ENCODE measurements at regions not wholly inside any gene's neighbourhood (a gene's known extent, or its start where the extent isn't known, plus 50 kb on each side); places are given as distances from the start of the nearest gene placed in this dataset.

DNA sequence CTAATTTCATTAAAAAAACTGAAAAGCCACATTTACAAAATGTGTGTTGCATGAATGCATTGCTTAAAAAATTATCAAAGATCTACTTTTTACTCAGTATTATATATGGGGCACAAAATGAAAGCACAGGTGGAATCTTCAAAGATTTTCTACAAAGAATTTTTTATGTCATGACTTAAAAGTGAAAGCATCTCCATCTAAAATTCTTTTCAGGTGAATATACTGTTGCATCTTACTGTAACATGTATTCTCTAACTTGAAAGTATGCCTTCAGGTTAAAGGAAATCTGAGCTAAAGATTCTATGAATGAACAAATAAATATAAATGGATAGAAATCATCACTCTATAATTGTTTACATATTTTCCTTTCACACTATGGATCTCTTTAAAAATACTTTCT is 66.8 kb upstream of the WDR75 start:
- no peak overlapping the region for H3K27ac ChIP-seq
- no peaks in the 10 kb centered on the region for H3K9me3 ChIP-seq (ENCODE audit: low read depth)
- H3K36me3 ChIP-seq (ENCODE audit: low read depth), result no peaks in the 10 kb centered on the region
- H3K4me1 ChIP-seq (ENCODE audit: insufficient read depth), result peaks cover 48% of the 10 kb centered on the region
- peaks cover 18% of the 10 kb centered on the region for H3F3A ChIP-seq (ENCODE audit: insufficient read depth)
- TF ChIP-seq EZH2phosphoT487 (IDR thresholded peaks at IDR 0.05; ENCODE audit: insufficient read depth, low read depth) (no peak), EZH2 (IDR thresholded peaks at IDR 0.05; ENCODE audit: insufficient read depth, poor library complexity, severe bottlenecking) (no peak)
- H3K9me2 ChIP-seq (ENCODE audit: insufficient read depth), result no peaks in the 10 kb centered on the region; the same call in 1 of the 2 replicates
- H2AFZ ChIP-seq, result no peak overlapping the region
- H3K4me3 ChIP-seq, result no peak overlapping the region
- no peak overlapping the region for H3K4me2 ChIP-seq (ENCODE audit: unreplicated experiment)
- no peak overlapping the region for H3K9ac ChIP-seq
- H4K20me1 ChIP-seq (ENCODE audit: insufficient read depth), result no peaks in the 10 kb centered on the region
- H3K79me2 ChIP-seq (ENCODE audit: insufficient read depth), result no peaks in the 10 kb centered on the region
- no peak for DNase-seq
- in situ Hi-C loops (cut with MboI), result no loop called here
- H3K27me3 ChIP-seq (replicated peaks; ENCODE audit: insufficient read depth), result no peaks in the 10 kb centered on the region

DNA sequence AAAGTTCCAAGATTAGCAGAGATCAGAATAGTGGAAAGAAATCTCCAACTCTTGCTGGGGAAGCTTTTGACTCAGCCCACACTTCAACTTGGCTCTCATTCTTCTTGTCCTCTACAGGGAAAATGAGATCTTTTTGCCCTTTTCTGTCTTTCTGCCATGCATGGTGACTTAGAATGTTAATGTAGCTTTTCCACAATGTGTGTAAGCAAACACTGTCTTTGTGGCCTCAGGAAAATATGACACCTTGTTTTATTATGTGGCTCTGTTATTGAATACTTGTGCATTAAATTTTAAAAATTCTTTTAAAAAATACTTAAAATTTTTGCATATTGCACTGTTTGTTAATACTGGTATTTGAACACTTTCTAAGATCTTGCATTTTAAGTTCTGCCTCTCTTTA is 65.4 kb upstream of the WDR75 start:
- H3K27ac ChIP-seq, result no peak overlapping the region
- H2AFZ ChIP-seq, result no peak overlapping the region
- H4K20me1 ChIP-seq (ENCODE audit: insufficient read depth), result no peaks in the 10 kb centered on the region
- no peaks in the 10 kb centered on the region for H3K9me3 ChIP-seq (ENCODE audit: low read depth)
- H3K36me3 ChIP-seq (ENCODE audit: low read depth), result no peaks in the 10 kb centered on the region
- no peaks in the 10 kb centered on the region for H3K27me3 ChIP-seq (replicated peaks; ENCODE audit: insufficient read depth)
- H3K4me1 ChIP-seq (ENCODE audit: insufficient read depth), result peaks cover 43% of the 10 kb centered on the region
- H3K4me3 ChIP-seq, result no peak overlapping the region
- in situ Hi-C loops (cut with MboI), result no loop called here
- H3K4me2 ChIP-seq (ENCODE audit: unreplicated experiment), result no peak overlapping the region
- no peaks in the 10 kb centered on the region; the same call in 1 of the 2 replicates for H3K9me2 ChIP-seq (ENCODE audit: insufficient read depth)
- no peaks in the 10 kb centered on the region for H3K79me2 ChIP-seq (ENCODE audit: insufficient read depth)
- H3K9ac ChIP-seq, result no peak overlapping the region
- peak; percentile 20 for DNase-seq
- TF ChIP-seq EZH2phosphoT487 (IDR thresholded peaks at IDR 0.05; ENCODE audit: insufficient read depth, low read depth) (no peak), EZH2 (IDR thresholded peaks at IDR 0.05; ENCODE audit: insufficient read depth, poor library complexity, severe bottlenecking) (no peak)
- H3F3A ChIP-seq (ENCODE audit: insufficient read depth), result peaks cover 11% of the 10 kb centered on the region

DNA sequence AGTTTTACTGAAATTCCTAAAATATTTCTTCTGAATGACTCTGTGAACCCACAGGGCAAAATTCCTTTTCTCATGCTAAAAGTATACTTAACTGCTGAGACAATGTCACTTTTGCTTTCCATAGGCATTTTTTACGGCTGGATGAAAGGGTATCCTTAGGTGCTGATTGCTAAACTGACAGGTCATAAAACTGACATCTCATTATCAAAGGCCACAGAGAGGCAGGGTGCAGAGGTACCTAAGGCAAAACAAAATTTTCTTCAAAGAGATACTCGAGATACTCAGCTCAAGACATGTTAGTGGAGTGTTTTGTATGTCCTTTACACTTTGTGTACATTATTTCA is 62.0 kb upstream of the WDR75 start:
- WGBS, 2 experiments (ENCODE audit: low coverage in 1 of 2, low lambda C conversion rate in 2 of 2, missing lambda C conversion rate in 2 of 2), result 18 to 28% methylated on average over 2 of the region's 2 CpGs
- peak; percentile 76 for DNase-seq
- Histone ChIP-seq H4K20me1 (ENCODE audit: insufficient read depth) (no peaks in the 10 kb centered on the region), H3K9me3 (ENCODE audit: low read depth) (no peaks in the 10 kb centered on the region), H3K79me2 (ENCODE audit: insufficient read depth) (no peaks in the 10 kb centered on the region), H3K9me2 (ENCODE audit: insufficient read depth) (no peaks in the 10 kb centered on the region), H3K4me1 (ENCODE audit: insufficient read depth) (peaks cover 25% of the 10 kb centered on the region), H3K36me3 (ENCODE audit: low read depth) (no peaks in the 10 kb centered on the region), H2AFZ (no peak overlapping the region), H3K9ac (peak overlapping the region; percentile 29; the same call in 1 of the 2 replicates), H3K27me3 (replicated peaks; ENCODE audit: insufficient read depth) (no peaks in the 10 kb centered on the region), H3K27ac (peak overlapping the region; percentile 67), H3F3A (ENCODE audit: insufficient read depth) (peaks cover 11% of the 10 kb centered on the region), H3K4me2 (ENCODE audit: unreplicated experiment) (peak overlapping the region; percentile 80), H3K4me3 (peak overlapping the region; percentile 58)
- TF ChIP-seq EZH2phosphoT487 (IDR thresholded peaks at IDR 0.05; ENCODE audit: insufficient read depth, low read depth), result peak; percentile 98
- TF ChIP-seq EZH2 (IDR thresholded peaks at IDR 0.05; ENCODE audit: insufficient read depth, poor library complexity, severe bottlenecking), result no peak
- in situ Hi-C loops (cut with MboI), result no loop called here

GRCh38 chr2:189379731-189380261 is 61.5 kb upstream of the WDR75 start:
- peaks cover 11% of the 10 kb centered on the region for H3F3A ChIP-seq (ENCODE audit: insufficient read depth)
- no peak overlapping the region for H2AFZ ChIP-seq
- no peaks in the 10 kb centered on the region for H3K9me2 ChIP-seq (ENCODE audit: insufficient read depth)
- WGBS, 2 experiments (ENCODE audit: low coverage in 1 of 2, low lambda C conversion rate in 2 of 2, missing lambda C conversion rate in 2 of 2), result 33 to 35% methylated on average over 1 of the region's 1 CpG
- no peaks in the 10 kb centered on the region for H3K27me3 ChIP-seq (replicated peaks; ENCODE audit: insufficient read depth)
- peak overlapping the region; percentile 80 for H3K4me2 ChIP-seq (ENCODE audit: unreplicated experiment)
- no peaks in the 10 kb centered on the region for H4K20me1 ChIP-seq (ENCODE audit: insufficient read depth)
- peak overlapping the region; percentile 58 for H3K4me3 ChIP-seq
- no peak for DNase-seq
- TF ChIP-seq EZH2 (IDR thresholded peaks at IDR 0.05; ENCODE audit: insufficient read depth, poor library complexity, severe bottlenecking), result no peak
- TF ChIP-seq EZH2phosphoT487 (IDR thresholded peaks at IDR 0.05; ENCODE audit: insufficient read depth, low read depth), result no peak
- H3K9ac ChIP-seq, result peak overlapping the region; percentile 29; the same call in 1 of the 2 replicates
- H3K27ac ChIP-seq, result peak overlapping the region; percentile 67
- no peaks in the 10 kb centered on the region for H3K9me3 ChIP-seq (ENCODE audit: low read depth)
- in situ Hi-C loops (cut with MboI), result no loop called here
- no peaks in the 10 kb centered on the region for H3K79me2 ChIP-seq (ENCODE audit: insufficient read depth)
- peaks cover 20% of the 10 kb centered on the region for H3K4me1 ChIP-seq (ENCODE audit: insufficient read depth)
- H3K36me3 ChIP-seq (ENCODE audit: low read depth), result no peaks in the 10 kb centered on the region

DNA sequence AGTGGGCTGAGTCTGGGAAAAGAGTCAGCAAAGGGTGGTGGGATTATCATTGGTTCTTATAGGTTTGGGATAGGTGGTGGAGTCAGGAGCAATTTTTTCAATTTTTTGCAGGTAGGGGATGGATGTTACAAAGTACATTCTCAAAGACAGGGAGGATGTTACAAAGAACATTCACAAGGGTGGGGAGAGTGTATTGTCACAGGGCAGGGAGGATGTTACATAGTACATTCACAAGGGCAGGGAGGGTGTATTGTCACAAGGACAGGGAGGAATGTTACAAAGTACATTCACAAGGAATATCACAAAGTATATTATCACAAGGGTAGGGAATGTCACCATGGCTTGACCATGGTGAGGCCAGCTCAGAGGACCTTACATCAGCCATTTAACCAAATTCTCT is 58.6 kb upstream of the WDR75 start:
- Histone ChIP-seq H4K20me1 (ENCODE audit: insufficient read depth) (no peaks in the 10 kb centered on the region), H3K4me2 (ENCODE audit: unreplicated experiment) (no peak overlapping the region), H2AFZ (no peak overlapping the region), H3K36me3 (ENCODE audit: low read depth) (no peaks in the 10 kb centered on the region), H3K4me3 (no peak overlapping the region), H3K9me3 (ENCODE audit: low read depth) (no peaks in the 10 kb centered on the region), H3K79me2 (ENCODE audit: insufficient read depth) (no peaks in the 10 kb centered on the region), H3K9me2 (ENCODE audit: insufficient read depth) (no peaks in the 10 kb centered on the region), H3K27me3 (replicated peaks; ENCODE audit: insufficient read depth) (no peaks in the 10 kb centered on the region), H3K9ac (no peak overlapping the region), H3F3A (ENCODE audit: insufficient read depth) (peaks cover 11% of the 10 kb centered on the region), H3K4me1 (ENCODE audit: insufficient read depth) (peaks cover 18% of the 10 kb centered on the region), H3K27ac (no peak overlapping the region)
- no peak for TF ChIP-seq EZH2phosphoT487 (IDR thresholded peaks at IDR 0.05; ENCODE audit: insufficient read depth, low read depth)
- in situ Hi-C loops (cut with MboI), result no loop called here
- no peak for DNase-seq

Measured in GM23248 (cell line).